WERI-Rb-1 (cell line): ENCODE measurements at regions not wholly inside any gene's neighbourhood (a gene's known extent, or its start where the extent isn't known, plus 50 kb on each side); places are given as distances from the start of the nearest gene placed in this dataset.
"Not testable (repeated sequence)": the region's sequence is repeated elsewhere in the genome, so short reads cannot be mapped to it uniquely, and the experiment has no call there.

Experiments
- DNase-seq: peaks from one replicate; pipeline ENCODE4 v3.0.0-alpha.2; 2020
- H3K27ac ChIP-seq: fragments of 250-450 bp; sonication (Bioruptor Pico); 2 replicates; pipeline ENCODE4 v1.5.1; 2020; ENCODE audit warnings: mild to moderate bottlenecking, moderate library complexity
- H3K27me3 ChIP-seq: fragments of 250-450 bp; sonication (Bioruptor Pico); 2 replicates; pipeline ENCODE4 v1.5.1; 2021; ENCODE audit warnings: mild to moderate bottlenecking, low read depth, moderate library complexity; ENCODE audit not compliant: insufficient read depth, severe bottlenecking
- H3K36me3 ChIP-seq: fragments of 250-450 bp; sonication (Bioruptor Pico); 2 replicates; pipeline ENCODE4 v1.5.1; 2020; ENCODE audit warnings: mild to moderate bottlenecking, moderate library complexity
- H3K4me3 ChIP-seq: 2 replicates; pipeline ENCODE4 v1.5.1; 2011; ENCODE audit warnings: low read depth, mild to moderate bottlenecking, control low read depth, low read length
- H3K9me3 ChIP-seq: fragments of 250-450 bp; sonication (Bioruptor Pico); 2 replicates; pipeline ENCODE4 v1.5.1; 2021; ENCODE audit warnings: mild to moderate bottlenecking, moderate library complexity; ENCODE audit not compliant: severe bottlenecking
- CTCF ChIP-seq: IDR thresholded peaks from 2 replicates; pipeline ENCODE4 v1.5.1; 2011; ENCODE audit warnings: low read depth, mild to moderate bottlenecking, control low read depth, inconsistent platforms, low read length

GRCh38 chr4:24210332-24210902 lies 320.6 kb upstream of the PPARGC1A start:
- H3K27me3 ChIP-seq, result no peaks in the 10 kb centered on the region
- no peak for DNase-seq

GRCh38 chr4:24209906-24210305 lies 320.1 kb upstream of the PPARGC1A start:
- Histone ChIP-seq H3K27ac (no peak overlapping the region), H3K4me3 (no peak overlapping the region), H3K36me3 (no peaks in the 10 kb centered on the region)

More at GRCh38 chr4:24210332-24210902, 320.6 kb upstream of the PPARGC1A start:
- Histone ChIP-seq H3K27ac (no peak overlapping the region), H3K9me3 (no peaks in the 10 kb centered on the region), H3K36me3 (no peaks in the 10 kb centered on the region), H3K4me3 (no peak overlapping the region)
- TF ChIP-seq CTCF, result no peak

GRCh38 chr4:24209131-24209530 lies 319.3 kb upstream of the PPARGC1A start:
- H3K36me3 ChIP-seq, result no peaks in the 10 kb centered on the region
- H3K9me3 ChIP-seq, result no peaks in the 10 kb centered on the region
- TF ChIP-seq CTCF, result no peak
- H3K27me3 ChIP-seq, result no peaks in the 10 kb centered on the region
- H3K27ac ChIP-seq, result no peak overlapping the region
- DNase-seq, result no peak
- H3K4me3 ChIP-seq, result no peak overlapping the region

More at GRCh38 chr4:24209906-24210305, 320.1 kb upstream of the PPARGC1A start:
- no peaks in the 10 kb centered on the region for H3K27me3 ChIP-seq
- no peak for TF ChIP-seq CTCF
- no peaks in the 10 kb centered on the region for H3K9me3 ChIP-seq
- DNase-seq, result no peak

GRCh38 chr4:24208691-24209090 lies 318.8 kb upstream of the PPARGC1A start:
- no peak for DNase-seq
- Histone ChIP-seq H3K27ac (no peak overlapping the region), H3K27me3 (no peaks in the 10 kb centered on the region), H3K36me3 (no peaks in the 10 kb centered on the region), H3K9me3 (no peaks in the 10 kb centered on the region), H3K4me3 (no peak overlapping the region)
- no peak for TF ChIP-seq CTCF

GRCh38 chr4:24204708-24205107 lies 314.9 kb upstream of the PPARGC1A start:
- not testable (repeated sequence) for H3K36me3 ChIP-seq, DNase-seq, H3K9me3 ChIP-seq, H3K27ac ChIP-seq, H3K27me3 ChIP-seq, H3K4me3 ChIP-seq

GRCh38 chr4:24203926-24204325 lies 314.1 kb upstream of the PPARGC1A start:
- Histone ChIP-seq H3K4me3 (no peak overlapping the region), H3K9me3 (no peaks in the 10 kb centered on the region), H3K27me3 (no peaks in the 10 kb centered on the region), H3K36me3 (no peaks in the 10 kb centered on the region), H3K27ac (no peak overlapping the region)
- no peak for DNase-seq
- no peak for TF ChIP-seq CTCF
